ENCODE measurements at regions not wholly inside any gene's neighbourhood (a gene's known extent, or its start where the extent isn't known, plus 50 kb on each side); places are given as distances from the start of the nearest gene placed in this dataset.

- Histone ChIP-seq H3K4me3 (ENCODE audit: low read depth in 2 of 2, low read length in 2 of 2) (no peak overlapping the region), H3K27me3 (ENCODE audit: control insufficient read depth, insufficient read depth, low read length) (peaks cover 2% of the 10 kb centered on the region; the same call in 1 of the 2 replicates), H3K36me3 (ENCODE audit: control insufficient read depth, insufficient read depth, low read length) (no peaks in the 10 kb centered on the region), H3K4me1 (ENCODE audit: control insufficient read depth, insufficient read depth, low read length) (no peaks in the 10 kb centered on the region), H3K9me3 (ENCODE audit: control insufficient read depth, insufficient read depth, low read depth, low read length) (no peaks in the 10 kb centered on the region), H3K27ac (ENCODE audit: low read length) (no peak overlapping the region)
- CTCF ChIA-PET: no interaction called here
- TF ChIP-seq SIN3A (IDR thresholded peaks at IDR 0.05; ENCODE audit: borderline replicate concordance, insufficient read depth, low read depth, low read length): no peak
- TF ChIP-seq CTCF (IDR thresholded peaks at IDR 0.05): no peak
- no peak for TF ChIP-seq POLR2AphosphoS5 (IDR thresholded peaks at IDR 0.05; ENCODE audit: low read depth, low read length)
- TF ChIP-seq REST (IDR thresholded peaks at IDR 0.05; ENCODE audit: insufficient read depth in 1 of 2, low read depth in 2 of 2, low read length in 1 of 2): no peak
- no peak for TF ChIP-seq TCF7L2 (IDR thresholded peaks at IDR 0.05; ENCODE audit: low read depth, low read length)
- no peak for ATAC-seq
- DNase-seq (ENCODE audit: low read depth, low spot score): no peak
- intact Hi-C loops (cut with micrococcal nuclease; ENCODE audit: unreplicated experiment) (no loop called here), in situ Hi-C loops (cut with HindIII; ENCODE audit: low pct_unique_long_range_greater_than_20kb, low sequenced_read_pairs) (no loop called here)
- POLR2A ChIA-PET: no interaction called here
- BruUV-seq (replicated peaks): no TSS peak
Measured at GRCh38 chr12:66881386-66881785, 202.5 kb upstream of the GRIP1 start.

GRCh38 chr12:66884091-66884490 lies 205.2 kb upstream of the GRIP1 start:
- H3K4me3 ChIP-seq (ENCODE audit: low read depth in 2 of 2, low read length in 2 of 2): no peak overlapping the region
- no peaks in the 10 kb centered on the region for H3K36me3 ChIP-seq (ENCODE audit: control insufficient read depth, insufficient read depth, low read length)
- TF ChIP-seq REST (IDR thresholded peaks at IDR 0.05; ENCODE audit: insufficient read depth in 1 of 2, low read depth in 2 of 2, low read length in 1 of 2) (no peak), SIN3A (IDR thresholded peaks at IDR 0.05; ENCODE audit: borderline replicate concordance, insufficient read depth, low read depth, low read length) (no peak), CTCF (IDR thresholded peaks at IDR 0.05) (no peak), TCF7L2 (IDR thresholded peaks at IDR 0.05; ENCODE audit: low read depth, low read length) (no peak), POLR2AphosphoS5 (IDR thresholded peaks at IDR 0.05; ENCODE audit: low read depth, low read length) (no peak)
- no TSS peak for BruUV-seq (replicated peaks)
- in situ Hi-C loops (cut with HindIII; ENCODE audit: low pct_unique_long_range_greater_than_20kb, low sequenced_read_pairs) (no loop called here), intact Hi-C loops (cut with micrococcal nuclease; ENCODE audit: unreplicated experiment) (no loop called here)
- ATAC-seq: no peak
- ChIA-PET CTCF (no interaction called here), POLR2A (no interaction called here)
- H3K27me3 ChIP-seq (ENCODE audit: control insufficient read depth, insufficient read depth, low read length): peaks cover 2% of the 10 kb centered on the region; the same call in 1 of the 2 replicates
- no peaks in the 10 kb centered on the region for H3K9me3 ChIP-seq (ENCODE audit: control insufficient read depth, insufficient read depth, low read depth, low read length)
- H3K27ac ChIP-seq (ENCODE audit: low read length): no peak overlapping the region
- DNase-seq (ENCODE audit: low read depth, low spot score): no peak
- no peaks in the 10 kb centered on the region for H3K4me1 ChIP-seq (ENCODE audit: control insufficient read depth, insufficient read depth, low read length)

All from Panc1 (cell line).